ENCODE measurements at regions not wholly inside any gene's neighbourhood (a gene's known extent, or its start where the extent isn't known, plus 50 kb on each side); places are given as distances from the start of the nearest gene placed in this dataset.
"Not testable (repeated sequence)": the region's sequence is repeated elsewhere in the genome, so short reads cannot be mapped to it uniquely, and the experiment has no call there.

DNA sequence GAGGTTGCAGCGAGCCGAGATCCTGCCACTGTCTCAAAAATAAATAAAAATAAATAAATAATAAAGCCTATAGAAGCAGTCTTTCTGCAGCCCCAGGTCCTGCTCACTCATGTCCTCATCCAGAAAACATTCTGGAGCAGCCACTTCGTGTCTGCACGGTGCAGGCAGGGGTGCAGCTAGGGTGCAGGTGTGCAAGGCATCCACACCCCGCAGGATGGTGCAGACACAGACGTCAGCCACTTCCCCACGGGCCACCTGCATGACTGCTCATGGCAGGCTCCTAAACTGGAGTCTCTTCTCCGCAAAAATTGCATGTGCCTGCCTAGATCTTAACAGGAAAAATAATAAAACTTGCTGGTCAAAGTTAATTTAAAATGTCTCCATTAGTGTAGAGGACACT, 80.2 kb upstream of the SNTG2 start:
- no peak overlapping the region for H3K4me3 ChIP-seq (ENCODE audit: control insufficient read depth, low read depth, low read length)
- TF ChIP-seq, protein P1, sequence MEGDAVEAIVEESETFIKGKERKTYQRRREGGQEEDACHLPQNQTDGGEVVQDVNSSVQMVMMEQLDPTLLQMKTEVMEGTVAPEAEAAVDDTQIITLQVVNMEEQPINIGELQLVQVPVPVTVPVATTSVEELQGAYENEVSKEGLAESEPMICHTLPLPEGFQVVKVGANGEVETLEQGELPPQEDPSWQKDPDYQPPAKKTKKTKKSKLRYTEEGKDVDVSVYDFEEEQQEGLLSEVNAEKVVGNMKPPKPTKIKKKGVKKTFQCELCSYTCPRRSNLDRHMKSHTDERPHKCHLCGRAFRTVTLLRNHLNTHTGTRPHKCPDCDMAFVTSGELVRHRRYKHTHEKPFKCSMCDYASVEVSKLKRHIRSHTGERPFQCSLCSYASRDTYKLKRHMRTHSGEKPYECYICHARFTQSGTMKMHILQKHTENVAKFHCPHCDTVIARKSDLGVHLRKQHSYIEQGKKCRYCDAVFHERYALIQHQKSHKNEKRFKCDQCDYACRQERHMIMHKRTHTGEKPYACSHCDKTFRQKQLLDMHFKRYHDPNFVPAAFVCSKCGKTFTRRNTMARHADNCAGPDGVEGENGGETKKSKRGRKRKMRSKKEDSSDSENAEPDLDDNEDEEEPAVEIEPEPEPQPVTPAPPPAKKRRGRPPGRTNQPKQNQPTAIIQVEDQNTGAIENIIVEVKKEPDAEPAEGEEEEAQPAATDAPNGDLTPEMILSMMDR (conservative IDR thresholded peaks at IDR 0.05; ENCODE audit: control insufficient read depth, insufficient read depth, low read depth, low read length), result no peak
- DNase-seq (ENCODE audit: low read depth), result no peak

DNA sequence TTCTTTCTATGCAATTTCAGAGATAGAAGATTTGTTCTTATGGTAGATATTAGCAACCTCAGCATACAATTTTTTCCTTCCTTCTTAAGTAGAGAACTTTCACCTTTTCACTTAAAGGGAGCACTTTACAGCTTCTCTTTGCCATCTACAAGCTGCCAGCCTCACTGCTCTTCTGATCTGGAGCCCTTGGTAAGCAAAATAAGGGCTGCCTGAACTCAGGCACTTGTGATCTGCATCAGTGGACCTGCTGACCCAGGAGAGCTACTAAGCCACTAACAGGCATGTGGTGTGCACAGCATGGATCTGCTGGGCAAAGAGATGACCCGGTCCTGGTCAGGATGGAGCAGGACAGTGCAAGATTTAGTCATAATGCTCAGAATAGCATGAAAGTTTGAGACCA, 80.8 kb upstream of the SNTG2 start:
- TF ChIP-seq, protein P1 (conservative IDR thresholded peaks at IDR 0.05; ENCODE audit: control insufficient read depth, insufficient read depth, low read depth, low read length), result no peak
- DNase-seq (ENCODE audit: low read depth), result no peak
- H3K4me3 ChIP-seq (ENCODE audit: control insufficient read depth, low read depth, low read length), result no peak overlapping the region

DNA sequence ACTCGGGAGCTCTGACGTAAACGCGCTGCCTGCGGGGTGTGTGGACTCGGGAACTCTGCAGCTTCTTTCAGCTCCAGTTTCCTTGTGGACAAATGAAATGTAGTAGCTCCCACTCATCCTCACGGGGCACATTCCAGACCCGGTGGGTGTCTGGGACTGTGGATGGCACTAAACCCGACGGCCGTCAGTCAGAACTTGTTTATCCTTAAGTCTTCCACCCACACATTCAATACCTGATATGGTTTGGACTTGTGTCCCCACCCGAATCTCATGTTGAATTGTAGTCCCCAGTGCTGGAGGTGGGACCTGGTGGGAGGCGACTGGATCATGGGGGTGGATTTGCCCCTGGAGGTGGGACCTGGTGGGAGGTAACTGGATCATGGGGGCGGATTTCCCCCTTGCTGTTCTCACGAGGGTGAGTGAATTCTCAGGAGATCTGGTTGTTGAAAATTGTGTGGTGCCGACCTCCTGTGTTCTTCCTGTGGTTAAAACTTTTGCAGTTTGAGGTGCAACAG, 81.2 kb upstream of the SNTG2 start:
- DNase-seq (ENCODE audit: low read depth), result no peak
- TF ChIP-seq, protein P1 (conservative IDR thresholded peaks at IDR 0.05; ENCODE audit: control insufficient read depth, insufficient read depth, low read depth, low read length), result no peak
- H3K4me3 ChIP-seq (ENCODE audit: control insufficient read depth, low read depth, low read length), result no peak overlapping the region

DNA sequence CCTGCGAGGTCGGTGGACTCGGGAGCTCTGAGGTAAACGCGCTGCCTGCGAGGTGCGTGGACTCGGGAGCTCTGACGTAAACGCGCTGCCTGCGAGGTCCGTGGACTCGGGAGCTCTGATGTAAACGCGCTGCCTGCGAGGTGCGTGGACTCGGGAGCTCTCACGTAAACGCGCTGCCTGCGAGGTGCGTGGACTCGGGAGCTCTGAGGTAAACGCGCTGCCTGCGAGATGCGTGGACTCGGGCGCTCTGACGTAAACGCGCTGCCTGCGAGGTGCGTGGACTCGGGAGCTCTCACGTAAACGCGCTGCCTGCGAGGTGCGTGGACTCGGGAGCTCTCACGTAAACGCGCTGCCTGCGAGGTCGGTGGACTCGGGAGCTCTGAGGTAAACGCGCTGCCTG, 81.8 kb upstream of the SNTG2 start:
- H3K4me3 ChIP-seq (ENCODE audit: control insufficient read depth, low read depth, low read length); DNase-seq (ENCODE audit: low read depth): not testable (repeated sequence)

DNA sequence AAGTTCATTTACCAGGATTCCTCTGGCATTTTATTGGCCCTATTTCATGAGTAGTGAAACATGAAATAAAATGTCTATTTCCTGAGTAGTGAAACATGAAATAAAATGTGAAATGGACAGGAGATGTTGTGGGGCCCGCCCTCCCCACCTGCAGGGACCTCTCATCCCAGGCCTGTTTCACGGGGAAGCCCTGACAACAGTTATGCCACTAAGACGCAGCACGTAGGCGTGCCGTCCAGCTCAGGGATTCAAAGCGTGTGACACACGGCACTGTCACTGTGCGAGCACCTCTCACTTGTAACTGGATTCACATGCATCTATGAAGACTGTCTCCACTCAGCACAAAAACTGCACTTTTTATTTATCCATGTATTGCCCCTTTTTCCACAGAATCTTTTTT, 83.4 kb upstream of the SNTG2 start:
- TF ChIP-seq, protein P1 (conservative IDR thresholded peaks at IDR 0.05; ENCODE audit: control insufficient read depth, insufficient read depth, low read depth, low read length), result no peak
- DNase-seq (ENCODE audit: low read depth), result no peak
- no peak overlapping the region for H3K4me3 ChIP-seq (ENCODE audit: control insufficient read depth, low read depth, low read length)

DNA sequence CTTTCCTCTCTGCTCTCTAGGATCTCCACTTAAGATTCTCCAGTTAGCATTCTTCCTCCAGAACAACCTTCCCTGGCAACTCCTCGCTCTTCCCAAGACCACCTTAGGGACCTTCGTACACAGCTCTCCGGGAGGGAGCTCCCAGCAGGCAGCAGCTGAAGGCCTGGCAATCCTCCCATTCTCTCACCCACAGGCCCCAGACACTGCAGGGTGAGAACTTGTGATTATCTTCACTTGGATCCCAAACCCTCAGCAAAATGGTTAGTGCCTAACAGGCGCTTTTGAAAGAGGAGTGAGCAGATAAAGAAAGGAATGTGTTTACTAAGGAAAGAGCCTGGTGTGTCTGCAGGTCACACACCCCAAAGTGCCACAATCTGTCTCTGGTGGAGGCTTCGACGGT, 83.8 kb upstream of the SNTG2 start:
- no peak overlapping the region for H3K4me3 ChIP-seq (ENCODE audit: control insufficient read depth, low read depth, low read length)
- DNase-seq (ENCODE audit: low read depth), result no peak
- TF ChIP-seq, protein P1 (conservative IDR thresholded peaks at IDR 0.05; ENCODE audit: control insufficient read depth, insufficient read depth, low read depth, low read length), result no peak

DNA sequence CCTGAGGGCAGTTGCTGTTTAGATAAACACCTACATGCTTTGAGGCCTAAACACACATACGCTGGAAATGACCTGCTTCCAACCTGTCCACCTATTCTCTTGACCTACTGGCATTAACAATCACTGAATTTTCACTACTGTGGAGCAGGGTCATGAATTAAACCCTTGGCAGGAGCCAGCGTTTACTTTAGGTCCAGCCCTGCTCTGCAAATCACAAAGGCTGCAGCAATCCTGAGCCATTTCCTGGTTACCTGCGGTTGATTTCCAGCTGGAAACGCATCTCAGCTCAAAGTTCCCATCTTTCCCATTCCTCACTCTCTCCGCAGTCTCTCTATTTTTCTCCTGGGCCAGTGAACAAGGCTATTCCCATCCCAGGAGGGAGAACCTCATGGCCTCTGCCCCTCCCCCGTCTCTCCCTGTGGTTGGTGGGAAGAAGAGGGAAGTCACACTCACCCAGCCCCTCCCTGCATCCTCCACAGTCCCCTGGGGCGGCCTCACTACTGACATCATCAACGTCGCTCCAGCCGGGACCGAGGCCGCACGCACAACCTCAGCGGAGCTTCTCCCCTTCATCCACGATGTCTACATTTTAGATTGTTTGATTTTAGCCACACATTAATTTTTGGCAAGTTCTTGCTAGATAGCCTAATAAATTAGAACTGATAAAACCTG, 84.5 kb upstream of the SNTG2 start:
- TF ChIP-seq, protein P1 (conservative IDR thresholded peaks at IDR 0.05; ENCODE audit: control insufficient read depth, insufficient read depth, low read depth, low read length), result no peak
- H3K4me3 ChIP-seq (ENCODE audit: control insufficient read depth, low read depth, low read length), result no peak overlapping the region
- no peak for DNase-seq (ENCODE audit: low read depth)
